Nephron progenitor cell (in vitro differentiated cells): ENCODE measurements at regions not wholly inside any gene's neighbourhood (a gene's known extent, or its start where the extent isn't known, plus 50 kb on each side); places are given as distances from the start of the nearest gene placed in this dataset.

Source experiments
- DNase-seq: peaks from one replicate; pipeline ENCODE4 v3.0.0; 2021
- H3K27ac Mint-ChIP-seq: 2 replicates; pipeline ENCODE4 v1.8.0; 2021; ENCODE audit warnings: mild to moderate bottlenecking, moderate library complexity, mixed read lengths
- H3K27me3 Mint-ChIP-seq: 2 replicates; pipeline ENCODE4 v1.8.0; 2021; ENCODE audit warnings: mild to moderate bottlenecking, low read depth, mixed read lengths; ENCODE audit not compliant: poor library complexity
- H3K36me3 Mint-ChIP-seq: 2 replicates; pipeline ENCODE4 v1.8.0; 2021; ENCODE audit warnings: low read depth, mixed read lengths
- H3K4me1 Mint-ChIP-seq: 2 replicates; pipeline ENCODE4 v1.8.0; 2021; ENCODE audit warnings: mixed read lengths
- H3K4me3 Mint-ChIP-seq: 2 replicates; pipeline ENCODE4 v1.8.0; 2021; ENCODE audit warnings: mild to moderate bottlenecking, moderate library complexity, mixed read lengths
- H3K9me3 Mint-ChIP-seq: 2 replicates; pipeline ENCODE4 v1.8.0; 2021; ENCODE audit warnings: mild to moderate bottlenecking, moderate library complexity, mixed read lengths
- TF ChIP-seq, protein P1 (sequence below): fragments of 200-600 bp; sonication (generic); IDR thresholded peaks from 2 replicates; pipeline ENCODE4 v1.5.0; 2021; ENCODE audit warnings: antibody characterized with exemption

DNA sequence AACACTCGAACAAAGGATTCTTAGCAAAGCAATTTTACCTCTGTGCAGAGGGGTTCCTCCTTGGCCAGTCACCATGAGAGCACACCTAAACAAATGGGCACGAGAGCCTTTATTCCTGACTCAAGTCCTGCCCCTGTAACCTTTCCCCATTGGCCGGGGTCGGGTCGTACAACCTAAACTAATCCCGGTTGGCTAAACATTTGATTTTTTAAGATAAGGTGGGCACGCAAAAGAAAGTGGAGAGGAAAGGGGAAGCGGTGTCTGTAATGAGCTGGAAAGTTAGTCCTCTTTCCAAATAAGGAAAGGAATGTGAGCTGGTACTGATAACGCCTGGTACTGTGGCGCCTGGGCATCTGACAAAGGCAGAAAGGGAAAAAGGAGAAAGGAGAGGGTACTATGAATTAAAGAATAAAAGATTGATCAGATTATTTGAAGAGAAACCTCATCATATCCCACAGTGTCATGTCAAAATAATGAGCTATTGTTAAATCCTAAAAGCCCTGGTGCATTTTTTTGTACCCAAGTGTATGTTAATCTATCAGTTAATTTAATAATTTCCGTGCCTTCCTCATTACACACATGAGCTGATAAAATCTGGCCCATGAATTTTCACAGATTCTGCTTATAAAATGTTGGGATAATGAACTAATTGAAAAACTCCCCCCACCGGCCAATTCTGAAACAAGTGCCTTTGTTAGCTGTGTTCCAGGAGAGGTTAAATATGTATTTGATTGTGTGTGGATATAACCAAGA is 335.7 kb downstream of the RFC3 start:
- H3K27me3 Mint-ChIP-seq: peaks cover 4% of the 10 kb centered on the region
- TF ChIP-seq, protein P1, sequence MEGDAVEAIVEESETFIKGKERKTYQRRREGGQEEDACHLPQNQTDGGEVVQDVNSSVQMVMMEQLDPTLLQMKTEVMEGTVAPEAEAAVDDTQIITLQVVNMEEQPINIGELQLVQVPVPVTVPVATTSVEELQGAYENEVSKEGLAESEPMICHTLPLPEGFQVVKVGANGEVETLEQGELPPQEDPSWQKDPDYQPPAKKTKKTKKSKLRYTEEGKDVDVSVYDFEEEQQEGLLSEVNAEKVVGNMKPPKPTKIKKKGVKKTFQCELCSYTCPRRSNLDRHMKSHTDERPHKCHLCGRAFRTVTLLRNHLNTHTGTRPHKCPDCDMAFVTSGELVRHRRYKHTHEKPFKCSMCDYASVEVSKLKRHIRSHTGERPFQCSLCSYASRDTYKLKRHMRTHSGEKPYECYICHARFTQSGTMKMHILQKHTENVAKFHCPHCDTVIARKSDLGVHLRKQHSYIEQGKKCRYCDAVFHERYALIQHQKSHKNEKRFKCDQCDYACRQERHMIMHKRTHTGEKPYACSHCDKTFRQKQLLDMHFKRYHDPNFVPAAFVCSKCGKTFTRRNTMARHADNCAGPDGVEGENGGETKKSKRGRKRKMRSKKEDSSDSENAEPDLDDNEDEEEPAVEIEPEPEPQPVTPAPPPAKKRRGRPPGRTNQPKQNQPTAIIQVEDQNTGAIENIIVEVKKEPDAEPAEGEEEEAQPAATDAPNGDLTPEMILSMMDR: no peak
- DNase-seq: no peak
- peak overlapping the region; percentile 43 for H3K27ac Mint-ChIP-seq
- no peaks in the 10 kb centered on the region for H3K36me3 Mint-ChIP-seq
- H3K4me3 Mint-ChIP-seq: no peak overlapping the region
- H3K4me1 Mint-ChIP-seq: peaks cover 25% of the 10 kb centered on the region
- H3K9me3 Mint-ChIP-seq: no peaks in the 10 kb centered on the region

DNA sequence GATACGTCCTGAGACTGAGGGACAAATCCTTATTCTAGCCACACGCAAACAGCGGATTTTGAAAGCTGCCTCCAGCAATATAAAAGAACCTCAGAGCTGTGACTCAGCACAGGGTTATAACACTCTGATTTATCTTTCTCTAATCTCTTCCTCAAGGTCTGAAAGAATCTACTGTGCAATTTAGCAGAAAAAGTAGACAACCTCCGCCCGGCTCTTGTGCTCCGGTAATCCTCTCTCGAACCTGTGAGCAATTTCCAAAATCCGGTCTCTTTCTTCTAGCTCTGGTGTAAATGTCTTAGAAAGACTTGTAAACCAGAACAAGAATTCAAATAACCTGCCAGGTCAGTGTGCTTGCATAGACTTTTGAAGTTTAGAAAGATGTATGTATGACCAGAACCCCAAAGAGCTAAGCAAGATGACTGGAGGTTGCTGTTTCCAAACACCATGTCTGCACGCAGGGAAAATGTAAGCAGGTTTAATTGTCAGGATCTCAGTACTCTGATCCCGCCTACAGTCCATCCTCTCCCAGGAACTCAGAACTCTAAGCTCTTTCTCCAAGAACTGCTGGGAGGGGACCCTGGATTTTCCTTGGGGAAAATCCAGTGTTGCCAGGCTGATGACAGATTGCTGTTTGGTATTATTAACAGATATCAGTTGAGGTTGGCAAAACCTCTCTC is 338.1 kb downstream of the RFC3 start:
- peaks cover 4% of the 10 kb centered on the region for H3K27me3 Mint-ChIP-seq
- DNase-seq: no peak
- H3K27ac Mint-ChIP-seq: no peak overlapping the region
- H3K4me1 Mint-ChIP-seq: peaks cover 25% of the 10 kb centered on the region
- H3K4me3 Mint-ChIP-seq: no peak overlapping the region
- H3K36me3 Mint-ChIP-seq: peaks cover 12% of the 10 kb centered on the region
- H3K9me3 Mint-ChIP-seq: peaks cover 8% of the 10 kb centered on the region
- TF ChIP-seq, protein P1: no peak

DNA sequence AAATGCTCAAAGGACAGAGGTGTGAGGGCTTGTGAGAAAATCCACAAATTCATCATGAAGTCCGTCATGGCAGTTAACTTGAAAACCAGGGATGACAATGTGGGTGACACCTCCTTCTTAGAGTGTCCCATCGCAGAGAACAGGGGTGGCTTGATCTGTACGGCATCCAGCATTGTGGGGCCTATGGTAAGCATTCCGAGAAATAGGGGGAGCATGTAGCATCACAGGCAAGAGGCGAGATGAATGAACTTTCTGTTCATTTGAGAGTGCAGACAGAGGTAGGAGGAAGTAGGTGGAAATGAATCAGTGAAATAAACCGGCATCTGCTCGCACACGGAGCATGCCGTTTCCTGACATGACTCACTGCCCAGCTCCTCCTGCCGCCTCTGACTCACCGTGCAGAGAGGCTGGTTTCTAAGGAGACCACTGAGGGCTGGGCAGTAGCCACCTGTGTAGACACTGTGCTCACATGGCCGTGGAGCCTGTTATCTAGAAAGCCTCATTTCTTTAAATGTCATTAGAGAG is 339.0 kb downstream of the RFC3 start:
- no peak overlapping the region for H3K27ac Mint-ChIP-seq
- peaks cover 29% of the 10 kb centered on the region for H3K4me1 Mint-ChIP-seq
- peaks cover 8% of the 10 kb centered on the region for H3K9me3 Mint-ChIP-seq
- H3K36me3 Mint-ChIP-seq: peaks cover 12% of the 10 kb centered on the region
- DNase-seq: peak; percentile 7
- no peak overlapping the region for H3K4me3 Mint-ChIP-seq
- peaks cover 2% of the 10 kb centered on the region for H3K27me3 Mint-ChIP-seq
- TF ChIP-seq, protein P1: no peak

DNA sequence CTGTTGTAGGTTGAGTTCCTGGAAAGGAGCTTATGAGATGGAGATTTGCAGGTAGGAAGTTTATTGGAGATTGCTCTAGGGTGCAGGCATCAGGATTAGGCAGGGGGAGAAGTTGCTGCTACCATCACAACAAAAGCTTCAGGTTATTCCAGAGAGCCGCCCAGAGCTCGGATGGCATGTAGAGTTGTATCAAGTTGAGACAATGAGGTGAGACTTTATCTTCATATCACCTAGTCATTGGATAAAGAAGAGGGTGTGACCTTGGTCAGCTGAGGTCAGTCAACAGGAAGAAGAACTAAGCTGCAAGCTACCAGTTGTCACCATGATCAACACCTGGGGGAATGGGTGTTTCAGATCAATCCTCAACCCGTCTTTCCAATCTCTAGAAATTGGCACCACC is 342.0 kb downstream of the RFC3 start:
- TF ChIP-seq, protein P1: no peak
- H3K27me3 Mint-ChIP-seq: no peaks in the 10 kb centered on the region
- peaks cover 39% of the 10 kb centered on the region for H3K4me1 Mint-ChIP-seq
- H3K36me3 Mint-ChIP-seq: peaks cover 12% of the 10 kb centered on the region
- H3K9me3 Mint-ChIP-seq: peaks cover 8% of the 10 kb centered on the region
- H3K27ac Mint-ChIP-seq: no peak overlapping the region
- H3K4me3 Mint-ChIP-seq: no peak overlapping the region
- no peak for DNase-seq

DNA sequence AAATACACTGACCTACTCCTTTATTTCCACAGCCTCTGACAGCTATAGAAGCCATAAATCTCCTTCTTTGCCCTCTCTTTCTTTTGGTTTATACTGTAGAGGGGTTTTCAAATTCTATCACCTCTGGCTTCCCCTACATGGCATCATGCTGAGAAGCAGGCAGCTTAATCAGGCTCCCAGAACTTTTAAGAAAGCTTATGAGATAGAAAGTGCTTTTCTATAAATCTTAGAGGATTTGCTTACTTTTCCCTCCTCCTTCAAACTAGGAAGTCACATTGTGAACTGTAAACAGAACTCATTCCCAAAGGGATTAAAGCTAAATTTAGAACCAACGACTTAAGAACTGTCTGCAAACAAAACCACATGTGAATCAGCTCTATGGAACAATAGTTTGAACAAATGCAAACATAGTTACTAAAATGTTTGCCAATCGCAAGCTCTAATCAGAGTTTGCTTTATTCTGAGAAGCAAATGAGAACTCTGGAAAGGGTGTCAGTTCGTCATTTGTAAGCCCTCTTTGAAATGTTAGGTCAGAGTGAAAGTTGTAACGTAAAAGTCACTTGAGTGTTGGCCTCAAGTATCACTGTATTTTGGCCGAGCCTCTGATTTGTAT is 344.1 kb downstream of the RFC3 start:
- DNase-seq: no peak
- peaks cover 12% of the 10 kb centered on the region for H3K36me3 Mint-ChIP-seq
- peaks cover 8% of the 10 kb centered on the region for H3K9me3 Mint-ChIP-seq
- TF ChIP-seq, protein P1: no peak
- no peak overlapping the region for H3K4me3 Mint-ChIP-seq
- H3K27ac Mint-ChIP-seq: peak overlapping the region; percentile 76
- H3K4me1 Mint-ChIP-seq: peaks cover 24% of the 10 kb centered on the region
- no peaks in the 10 kb centered on the region for H3K27me3 Mint-ChIP-seq
